Activated CD4-positive, alpha-beta memory T cell treated with anti-CD3 and anti-CD28 coated beads, Interleukin-2, amount 10 ng/mL, durations not matched to agents 7 days and 5 days (primary cell): ENCODE measurements at regions not wholly inside any gene's neighbourhood (a gene's known extent, or its start where the extent isn't known, plus 50 kb on each side); places are given as distances from the start of the nearest gene placed in this dataset.
"Not testable (repeated sequence)": the region's sequence is repeated elsewhere in the genome, so short reads cannot be mapped to it uniquely, and the experiment has no call there.

Experiments used
- CTCF ChIA-PET: fragments of 350-600 bp; sonication (Branson Sonifier 250); formaldehyde crosslinking; loops from one replicate; lab custom pipeline; 2021; ENCODE audit warnings: antibody characterized with exemption, inconsistent platforms; lab: Charles Lee
- POLR2A ChIA-PET: fragments of 350-600 bp; sonication (Branson Sonifier 250); formaldehyde crosslinking; loops from one replicate; lab custom pipeline; 2021; ENCODE audit warnings: antibody characterized with exemption; lab: Charles Lee
- DNase-seq: peaks from one replicate; pipeline ENCODE4 v3.0.0-alpha.2; 2020
- H3K27ac Mint-ChIP-seq: one replicate; pipeline ENCODE4 v1.8.0; 2021; ENCODE audit warnings: mild to moderate bottlenecking, mixed read lengths
- H3K27me3 Mint-ChIP-seq: one replicate; pipeline ENCODE4 v1.8.0; 2021; ENCODE audit warnings: mixed read lengths
- H3K36me3 Mint-ChIP-seq: one replicate; pipeline ENCODE4 v1.8.0; 2021; ENCODE audit warnings: low read depth, mixed read lengths
- H3K4me1 Mint-ChIP-seq: one replicate; pipeline ENCODE4 v1.8.0; 2021; ENCODE audit warnings: mixed read lengths
- H3K4me3 Mint-ChIP-seq: one replicate; pipeline ENCODE4 v1.8.0; 2021; ENCODE audit warnings: mild to moderate bottlenecking, mixed read lengths
- H3K9me3 Mint-ChIP-seq: one replicate; pipeline ENCODE4 v1.8.0; 2021; ENCODE audit warnings: mixed read lengths

GRCh38 chr19:34871911-34872310 is 54.8 kb upstream of the ZNF30 start:
- POLR2A ChIA-PET, H3K27me3 Mint-ChIP-seq, H3K4me3 Mint-ChIP-seq, H3K27ac Mint-ChIP-seq, DNase-seq, H3K4me1 Mint-ChIP-seq, CTCF ChIA-PET, H3K9me3 Mint-ChIP-seq, H3K36me3 Mint-ChIP-seq: not testable (repeated sequence)

GRCh38 chr19:34867631-34868030 is 59.1 kb upstream of the ZNF30 start:
- Mint-ChIP-seq H3K27me3 (no peaks in the 10 kb centered on the region), H3K27ac (no peak overlapping the region), H3K36me3 (no peaks in the 10 kb centered on the region), H3K4me1 (no peaks in the 10 kb centered on the region), H3K9me3 (peaks cover 6% of the 10 kb centered on the region), H3K4me3 (no peak overlapping the region)
- no peak for DNase-seq
- POLR2A ChIA-PET = no interaction called here
- CTCF ChIA-PET = no interaction called here

GRCh38 chr19:34865225-34865624 is 61.5 kb upstream of the ZNF30 start:
- H3K27me3 Mint-ChIP-seq, H3K36me3 Mint-ChIP-seq, H3K4me1 Mint-ChIP-seq, H3K27ac Mint-ChIP-seq, CTCF ChIA-PET, H3K9me3 Mint-ChIP-seq, H3K4me3 Mint-ChIP-seq, POLR2A ChIA-PET, DNase-seq: not testable (repeated sequence)

DNA sequence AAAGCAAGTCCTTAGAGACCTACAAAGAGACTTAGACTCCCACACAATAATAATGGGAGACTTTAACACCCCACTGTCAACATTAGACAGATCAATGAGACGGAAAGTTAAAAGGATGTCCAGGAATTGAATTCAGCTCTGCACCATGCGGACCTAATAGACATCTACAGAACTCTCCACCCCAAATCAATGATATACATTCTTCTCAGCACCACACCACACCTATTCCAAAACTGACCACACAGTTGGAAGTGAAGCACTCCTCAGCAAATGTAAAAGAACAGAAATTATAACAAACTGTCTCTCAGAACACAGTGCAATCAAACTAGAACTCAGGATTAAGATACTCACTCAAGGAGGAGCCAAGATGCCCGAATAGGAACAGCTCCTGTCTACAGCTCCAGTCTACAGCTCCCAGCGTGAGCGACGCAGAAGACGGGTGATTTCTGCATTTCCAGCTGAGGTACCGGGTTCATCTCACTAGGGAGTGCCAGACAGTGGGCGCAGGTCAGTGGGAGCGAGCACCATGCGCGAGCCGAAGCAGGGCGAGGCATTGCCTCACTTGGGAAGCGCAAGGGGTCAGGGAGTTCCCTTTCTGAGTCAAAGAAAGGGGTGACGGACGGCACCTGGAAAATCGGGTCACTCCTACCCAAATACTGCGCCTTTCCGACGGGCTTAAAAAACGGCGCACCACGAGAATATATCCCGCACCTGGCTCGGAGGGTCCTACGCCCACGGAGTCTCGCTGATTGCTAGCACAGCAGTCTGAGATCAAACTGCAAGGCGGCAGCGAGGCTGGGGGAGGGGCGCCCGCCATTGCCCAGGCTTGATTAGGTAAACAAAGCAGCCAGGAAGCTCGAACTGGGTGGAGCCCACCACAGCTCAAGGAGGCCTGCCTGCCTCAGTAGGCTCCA is 66.6 kb upstream of the ZNF30 start:
- Mint-ChIP-seq H3K27ac (peak overlapping the region; percentile 86), H3K4me1 (peaks cover 25% of the 10 kb centered on the region), H3K4me3 (peak overlapping the region; percentile 100), H3K9me3 (peaks cover 14% of the 10 kb centered on the region), H3K36me3 (peaks cover 29% of the 10 kb centered on the region)
- H3K27me3 Mint-ChIP-seq, CTCF ChIA-PET, DNase-seq: not testable (repeated sequence)
- POLR2A ChIA-PET = interaction anchor here (1.0 kb wide), 2 partner anchors 140 to 183 kb away, joined by 3 to 4 read pairs; partner anchors contain the start of gene ZNF302

DNA sequence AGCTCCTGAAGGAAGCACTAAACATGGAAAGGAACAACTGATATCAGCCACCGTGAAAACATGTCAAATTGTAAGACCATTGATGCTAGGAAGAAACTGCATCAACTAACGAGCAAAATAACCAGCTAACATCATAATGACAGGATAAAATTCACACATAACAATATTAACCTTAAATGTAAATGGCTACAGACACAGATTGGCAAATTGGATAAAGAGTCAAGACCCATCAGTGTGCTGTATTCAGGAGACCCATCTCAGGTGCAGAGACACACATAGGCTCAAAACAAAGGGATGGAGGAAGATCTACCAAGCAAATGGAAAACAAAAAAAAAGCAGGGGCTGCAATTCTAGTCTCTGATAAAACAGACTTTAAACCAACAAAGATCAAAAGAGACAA is 67.4 kb upstream of the ZNF30 start:
- DNase-seq, H3K27me3 Mint-ChIP-seq, CTCF ChIA-PET: not testable (repeated sequence)
- peak overlapping the region; percentile 100 for H3K4me3 Mint-ChIP-seq
- POLR2A ChIA-PET = interaction anchor here (1.0 kb wide), 2 partner anchors 140 to 182 kb away, joined by 3 to 4 read pairs; partner anchors contain the start of gene ZNF302
- H3K9me3 Mint-ChIP-seq = peaks cover 14% of the 10 kb centered on the region
- H3K4me1 Mint-ChIP-seq = peaks cover 25% of the 10 kb centered on the region
- peaks cover 29% of the 10 kb centered on the region for H3K36me3 Mint-ChIP-seq
- H3K27ac Mint-ChIP-seq = peak overlapping the region; percentile 19

DNA sequence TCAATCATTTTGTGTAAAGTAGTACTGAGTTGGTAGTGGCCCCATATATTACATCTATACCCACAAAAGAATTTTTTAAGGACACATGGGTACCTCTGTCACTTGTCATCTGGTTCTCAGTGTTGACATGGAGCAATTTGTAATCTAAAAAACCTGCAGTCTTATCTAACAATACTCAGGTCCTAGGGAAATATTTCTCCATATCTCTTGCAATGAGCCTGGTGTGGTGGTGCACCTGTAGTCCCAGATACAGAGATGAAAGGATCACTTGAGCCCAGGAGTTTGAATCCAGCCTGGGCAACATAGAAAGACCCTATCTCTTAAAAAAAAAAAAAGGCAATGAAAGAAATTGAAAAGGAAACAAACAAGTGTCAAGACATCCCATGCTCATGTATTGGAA is 70.7 kb upstream of the ZNF30 start:
- Mint-ChIP-seq H3K27me3 (no peaks in the 10 kb centered on the region), H3K9me3 (peaks cover 14% of the 10 kb centered on the region), H3K36me3 (peaks cover 33% of the 10 kb centered on the region), H3K4me3 (no peak overlapping the region), H3K4me1 (peaks cover 25% of the 10 kb centered on the region), H3K27ac (no peak overlapping the region)
- ChIA-PET CTCF (no interaction called here), POLR2A (no interaction called here)
- DNase-seq = no peak

- no peak overlapping the region for H3K4me3 Mint-ChIP-seq
- peaks cover 10% of the 10 kb centered on the region for H3K9me3 Mint-ChIP-seq
- H3K27me3 Mint-ChIP-seq = no peaks in the 10 kb centered on the region
- H3K27ac Mint-ChIP-seq = no peak overlapping the region
- peaks cover 8% of the 10 kb centered on the region for H3K4me1 Mint-ChIP-seq
- peak; percentile 9 for DNase-seq
- H3K36me3 Mint-ChIP-seq = peaks cover 21% of the 10 kb centered on the region
- ChIA-PET CTCF (no interaction called here), POLR2A (no interaction called here)
Observed at GRCh38 chr19:34853369-34853768, 73.3 kb upstream of the ZNF30 start.

DNA sequence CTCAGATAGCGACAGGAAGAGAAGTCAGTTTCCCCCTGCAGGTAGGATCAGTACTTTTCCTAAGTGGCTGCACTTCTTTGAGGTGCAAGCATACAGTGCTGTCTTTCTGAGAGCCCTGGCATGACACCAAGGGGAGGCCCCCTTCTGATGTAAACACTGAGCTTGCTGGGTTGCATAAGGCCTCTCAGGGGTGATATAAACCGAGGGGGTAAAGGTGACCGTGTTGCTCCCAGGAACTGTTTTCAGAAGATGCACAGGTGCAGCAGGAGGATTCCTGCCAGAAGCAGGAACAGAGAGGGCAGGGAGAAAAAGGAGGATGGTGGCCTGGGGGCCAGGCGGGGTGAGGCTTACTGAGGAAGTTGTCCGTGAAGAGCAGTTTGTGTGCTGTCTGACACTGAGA is 74.0 kb upstream of the ZNF30 start:
- peaks cover 15% of the 10 kb centered on the region for H3K36me3 Mint-ChIP-seq
- H3K9me3 Mint-ChIP-seq = peaks cover 10% of the 10 kb centered on the region
- peaks cover 5% of the 10 kb centered on the region for H3K4me1 Mint-ChIP-seq
- CTCF ChIA-PET = interaction anchor here (0.7 kb wide), 1 partner anchor 158 kb away, joined by 4 read pairs; no protein-coding TSS in a partner anchor
- no peak overlapping the region for H3K27ac Mint-ChIP-seq
- H3K4me3 Mint-ChIP-seq = no peak overlapping the region
- H3K27me3 Mint-ChIP-seq = no peaks in the 10 kb centered on the region
- peak; percentile 11 for DNase-seq
- POLR2A ChIA-PET = no interaction called here

- Mint-ChIP-seq H3K9me3 (peaks cover 6% of the 10 kb centered on the region), H3K27ac (no peak overlapping the region), H3K4me1 (no peaks in the 10 kb centered on the region), H3K4me3 (no peak overlapping the region), H3K27me3 (no peaks in the 10 kb centered on the region), H3K36me3 (peaks cover 3% of the 10 kb centered on the region)
- CTCF ChIA-PET = no interaction called here
- peak; percentile 14 for DNase-seq
- POLR2A ChIA-PET = no interaction called here
Observed at GRCh38 chr19:34851277-34851804, 75.4 kb upstream of the ZNF30 start.

GRCh38 chr19:34847393-34847792 is 74.4 kb upstream of the ZNF599 start:
- ChIA-PET CTCF (interaction anchor here (0.8 kb wide), 1 partner anchor 208 kb away, joined by 3 read pairs; no protein-coding TSS in a partner anchor), POLR2A (no interaction called here)
- peaks cover 5% of the 10 kb centered on the region for H3K9me3 Mint-ChIP-seq
- no peak overlapping the region for H3K27ac Mint-ChIP-seq
- H3K4me3 Mint-ChIP-seq = no peak overlapping the region
- no peaks in the 10 kb centered on the region for H3K27me3 Mint-ChIP-seq
- DNase-seq = no peak
- H3K36me3 Mint-ChIP-seq = no peaks in the 10 kb centered on the region
- H3K4me1 Mint-ChIP-seq = no peaks in the 10 kb centered on the region

DNA sequence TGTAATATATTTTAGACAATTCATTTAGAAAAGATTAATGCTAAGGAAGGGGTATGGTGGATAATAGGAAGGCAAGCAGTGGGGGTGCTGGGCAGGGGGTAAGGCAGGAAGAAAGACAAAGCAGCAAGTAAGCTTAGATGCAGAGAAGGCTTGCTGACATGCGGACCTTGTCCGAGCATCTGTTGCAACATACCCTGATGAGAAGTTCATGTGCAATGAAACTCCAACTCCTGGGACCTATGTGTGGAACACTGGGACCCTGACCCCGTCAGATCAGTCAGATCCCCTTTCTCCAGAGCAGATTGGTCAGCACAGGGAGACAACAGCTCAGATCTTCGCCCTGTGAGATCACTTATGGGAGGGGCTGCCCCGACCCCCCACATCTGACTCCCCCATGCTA is 71.3 kb upstream of the ZNF599 start:
- ChIA-PET POLR2A (no interaction called here), CTCF (no interaction called here)
- DNase-seq = no peak
- Mint-ChIP-seq H3K36me3 (no peaks in the 10 kb centered on the region), H3K27ac (no peak overlapping the region), H3K4me1 (no peaks in the 10 kb centered on the region), H3K9me3 (peaks cover 5% of the 10 kb centered on the region), H3K4me3 (no peak overlapping the region), H3K27me3 (no peaks in the 10 kb centered on the region)

DNA sequence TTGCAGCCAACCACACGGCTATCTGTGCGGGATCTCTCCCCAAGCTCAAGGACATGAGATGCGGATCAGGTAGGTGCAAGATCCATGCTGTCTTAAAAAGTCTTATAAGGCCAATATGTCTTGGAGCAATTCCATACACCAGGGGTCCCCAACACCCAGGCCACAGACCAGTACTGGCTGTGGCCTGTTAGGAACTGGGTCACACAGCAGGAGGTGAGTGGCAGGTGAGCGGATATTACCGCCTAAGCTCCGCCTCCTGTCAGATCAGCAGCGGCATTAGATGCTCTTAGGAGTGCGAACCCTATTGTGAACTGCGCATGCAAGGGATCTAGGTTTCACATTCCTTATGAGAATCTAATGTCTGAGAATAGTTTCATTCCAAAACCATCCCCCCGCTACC is 68.8 kb upstream of the ZNF599 start:
- ChIA-PET POLR2A (no interaction called here), CTCF (no interaction called here)
- H3K4me1 Mint-ChIP-seq = no peaks in the 10 kb centered on the region
- no peak overlapping the region for H3K4me3 Mint-ChIP-seq
- DNase-seq = no peak
- no peaks in the 10 kb centered on the region for H3K27me3 Mint-ChIP-seq
- peaks cover 2% of the 10 kb centered on the region for H3K9me3 Mint-ChIP-seq
- H3K36me3 Mint-ChIP-seq = no peaks in the 10 kb centered on the region
- no peak overlapping the region for H3K27ac Mint-ChIP-seq

DNA sequence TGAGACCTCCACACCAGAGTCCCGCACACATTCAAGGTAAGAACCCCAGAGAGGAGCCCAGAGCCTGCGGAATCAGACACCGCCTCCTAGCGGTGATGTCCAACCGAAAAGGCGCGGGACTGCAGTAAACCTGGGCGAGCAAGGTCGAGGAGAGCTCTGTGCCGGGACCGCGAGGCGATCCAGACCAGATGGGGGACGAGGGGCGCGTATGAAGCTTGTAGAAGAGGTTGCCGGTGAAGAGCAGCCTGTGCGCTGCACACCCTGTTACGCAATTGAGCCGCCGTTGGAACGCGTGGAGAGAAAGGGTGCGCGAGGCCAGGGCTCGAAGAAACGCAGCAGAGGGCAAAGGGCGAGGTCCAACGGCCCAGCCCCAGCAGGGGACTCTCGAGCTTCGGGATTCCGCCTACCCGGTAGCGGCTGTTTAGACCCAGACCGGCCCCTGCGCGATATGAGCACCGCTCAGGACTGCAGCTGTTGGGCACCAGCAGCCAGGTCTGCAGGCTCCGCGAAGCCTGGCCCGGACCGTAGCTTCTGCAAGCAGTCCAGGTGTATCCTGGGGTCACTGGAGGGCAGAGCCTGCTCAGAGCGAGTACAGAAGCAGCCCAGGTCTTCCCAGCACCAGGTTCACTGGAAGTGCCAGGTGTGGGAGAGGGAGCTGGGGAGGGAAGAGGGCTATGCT is 65.9 kb upstream of the ZNF599 start:
- Mint-ChIP-seq H3K4me3 (no peak overlapping the region), H3K27ac (no peak overlapping the region), H3K9me3 (peaks cover 2% of the 10 kb centered on the region), H3K36me3 (no peaks in the 10 kb centered on the region), H3K4me1 (no peaks in the 10 kb centered on the region), H3K27me3 (no peaks in the 10 kb centered on the region)
- CTCF ChIA-PET = no interaction called here
- POLR2A ChIA-PET = no interaction called here
- DNase-seq = no peak
